Mesendoderm (in vitro differentiated cells): ENCODE measurements at regions not wholly inside any gene's neighbourhood (a gene's known extent, or its start where the extent isn't known, plus 50 kb on each side); places are given as distances from the start of the nearest gene placed in this dataset.
"Not testable (repeated sequence)": the region's sequence is repeated elsewhere in the genome, so short reads cannot be mapped to it uniquely, and the experiment has no call there.

Experiments used
- DNase-seq: peaks from one replicate; pipeline ENCODE4 v3.0.0; 2013
- H2AK5ac ChIP-seq: 2 replicates; pipeline ENCODE4 v1.6.1; 2013; ENCODE audit warnings: low read length, inconsistent platforms
- H2BK120ac ChIP-seq: 2 replicates; pipeline ENCODE4 v1.6.1; 2013; ENCODE audit warnings: low read depth, mild to moderate bottlenecking, low read length, moderate library complexity, mixed read lengths
- H2BK15ac ChIP-seq: replicated peaks from 2 replicates; pipeline ENCODE4 v1.6.1; 2013; ENCODE audit warnings: low read depth, mild to moderate bottlenecking, moderate library complexity
- H2BK5ac ChIP-seq: 2 replicates; pipeline ENCODE4 v1.6.1; 2013; ENCODE audit warnings: low read length, inconsistent platforms
- H3K18ac ChIP-seq: 2 replicates; pipeline ENCODE4 v1.6.1; 2013; ENCODE audit warnings: mild to moderate bottlenecking, low read length, mixed read lengths
- H3K23ac ChIP-seq: one replicate; pipeline ENCODE4 v1.6.1; 2013; ENCODE audit warnings: low read length
- H3K27ac ChIP-seq: 2 replicates; pipeline ENCODE4 v1.5.1; 2013; ENCODE audit warnings: low read depth, mild to moderate bottlenecking, inconsistent platforms, low read length, moderate library complexity
- H3K27me3 ChIP-seq: 2 replicates; pipeline ENCODE4 v1.6.1; 2013; ENCODE audit warnings: low read length, control low read depth, mild to moderate bottlenecking, inconsistent platforms; ENCODE audit not compliant: insufficient read depth, poor library complexity
- H3K36me3 ChIP-seq: 2 replicates; pipeline ENCODE4 v1.6.1; 2013; ENCODE audit warnings: low read length, inconsistent platforms; ENCODE audit not compliant: control insufficient read depth, insufficient read depth
- H3K4ac ChIP-seq: one replicate; pipeline ENCODE4 v1.6.1; 2013; ENCODE audit warnings: low read depth, mild to moderate bottlenecking, low read length, moderate library complexity
- H3K4me1 ChIP-seq: 2 replicates; pipeline ENCODE4 v1.6.1; 2013; ENCODE audit warnings: low read depth, low read length, inconsistent platforms; ENCODE audit not compliant: control insufficient read depth
- H3K4me2 ChIP-seq: 2 replicates; pipeline ENCODE4 v1.6.1; 2013; ENCODE audit warnings: low read length
- H3K4me3 ChIP-seq: 2 replicates; pipeline ENCODE4 v1.5.1; 2013; ENCODE audit warnings: mild to moderate bottlenecking, low read length
- H3K56ac ChIP-seq: one replicate; pipeline ENCODE4 v1.6.1; 2013; ENCODE audit warnings: low read length
- H3K79me1 ChIP-seq: 2 replicates; pipeline ENCODE4 v1.6.1; 2013; ENCODE audit warnings: low read length, inconsistent platforms
- H3K79me2 ChIP-seq: 2 replicates; pipeline ENCODE4 v1.6.1; 2013; ENCODE audit warnings: mild to moderate bottlenecking, low read length; ENCODE audit not compliant: control insufficient read depth, insufficient read depth
- H3K9ac ChIP-seq: 2 replicates; pipeline ENCODE4 v1.6.1; 2013; ENCODE audit warnings: low read length, inconsistent platforms
- H4K5ac ChIP-seq: one replicate; pipeline ENCODE4 v1.6.1; 2013; ENCODE audit warnings: low read length
- H4K8ac ChIP-seq: one replicate; pipeline ENCODE4 v1.6.1; 2013; ENCODE audit warnings: low read depth, mild to moderate bottlenecking, control low read depth, low read length, moderate library complexity
- WGBS: extraction: QIAGEN DNeasy Blood & Tissue Kit; methylation state at CpG from one replicate; pipeline ENCODE4 v1.1.7; 2013; ENCODE audit warnings: low lambda C conversion rate, missing lambda C conversion rate; ENCODE audit not compliant: insufficient coverage; ENCODE audit errors: extremely low coverage; 5-methylcytosine and 5-hydroxymethylcytosine counted together

- Histone ChIP-seq H2BK15ac (no peak overlapping the region), H3K27me3 (no peaks in the 10 kb centered on the region), H3K36me3 (no peaks in the 10 kb centered on the region), H2AK5ac (no peak overlapping the region), H4K8ac (no peak overlapping the region), H3K4me2 (no peak overlapping the region), H3K79me2 (no peaks in the 10 kb centered on the region), H3K27ac (no peak overlapping the region), H4K5ac (no peak overlapping the region), H2BK5ac (no peak overlapping the region), H3K9ac (no peak overlapping the region), H3K4me1 (peaks cover 1% of the 10 kb centered on the region), H3K79me1 (no peaks in the 10 kb centered on the region), H2BK120ac (no peak overlapping the region), H3K4ac (no peak overlapping the region), H3K23ac (no peak overlapping the region), H3K4me3 (no peak overlapping the region), H3K56ac (no peak overlapping the region), H3K18ac (no peak overlapping the region)
- no CpG with 5 or more reads among the region's 18 CpGs for whole genome bisulfite sequencing
- DNase-seq, result peak; percentile 33
Observed at GRCh38 chr6:170091000-170091638, 199.8 kb downstream of the DLL1 start.

GRCh38 chr6:170090561-170090960 is 200.3 kb downstream of the DLL1 start:
- no peak overlapping the region for H4K8ac ChIP-seq
- no peak overlapping the region for H3K27ac ChIP-seq
- H3K4me1 ChIP-seq, result peaks cover 1% of the 10 kb centered on the region
- H2BK15ac ChIP-seq, result no peak overlapping the region
- H3K27me3 ChIP-seq, result no peaks in the 10 kb centered on the region
- no peak overlapping the region for H3K9ac ChIP-seq
- H3K79me1 ChIP-seq, result no peaks in the 10 kb centered on the region
- H4K5ac ChIP-seq, result no peak overlapping the region
- no peak overlapping the region for H3K23ac ChIP-seq
- H3K79me2 ChIP-seq, result no peaks in the 10 kb centered on the region
- H3K18ac ChIP-seq, result no peak overlapping the region
- no peak overlapping the region for H3K56ac ChIP-seq
- DNase-seq, result no peak
- H2AK5ac ChIP-seq, result no peak overlapping the region
- no peak overlapping the region for H3K4me3 ChIP-seq
- no CpG with 5 or more reads among the region's 12 CpGs for WGBS
- no peaks in the 10 kb centered on the region for H3K36me3 ChIP-seq
- H3K4me2 ChIP-seq, result no peak overlapping the region
- H2BK120ac ChIP-seq, result no peak overlapping the region
- H2BK5ac ChIP-seq, result no peak overlapping the region
- H3K4ac ChIP-seq, result no peak overlapping the region

- Histone ChIP-seq H3K4me2 (no peak overlapping the region), H2AK5ac (no peak overlapping the region), H3K79me2 (no peaks in the 10 kb centered on the region), H3K18ac (no peak overlapping the region), H3K23ac (no peak overlapping the region), H2BK15ac (no peak overlapping the region), H4K8ac (no peak overlapping the region), H3K56ac (no peak overlapping the region), H3K27me3 (no peaks in the 10 kb centered on the region), H2BK120ac (no peak overlapping the region), H3K27ac (no peak overlapping the region), H3K79me1 (no peaks in the 10 kb centered on the region), H2BK5ac (no peak overlapping the region), H3K4me3 (no peak overlapping the region), H3K4me1 (peaks cover 1% of the 10 kb centered on the region), H3K9ac (no peak overlapping the region), H4K5ac (no peak overlapping the region), H3K4ac (no peak overlapping the region), H3K36me3 (no peaks in the 10 kb centered on the region)
- WGBS, result no CpG with 5 or more reads among the region's 11 CpGs
- DNase-seq, result no peak
Observed at GRCh38 chr6:170089963-170090362, 200.9 kb downstream of the DLL1 start.

- Histone ChIP-seq H4K5ac (no peak overlapping the region), H2AK5ac (no peak overlapping the region), H3K27me3 (no peaks in the 10 kb centered on the region), H3K79me2 (no peaks in the 10 kb centered on the region), H2BK120ac (no peak overlapping the region), H2BK15ac (no peak overlapping the region), H3K56ac (no peak overlapping the region), H3K79me1 (no peaks in the 10 kb centered on the region), H4K8ac (no peak overlapping the region), H3K4me3 (no peak overlapping the region), H3K23ac (no peak overlapping the region), H3K18ac (no peak overlapping the region), H3K4me1 (peaks cover 1% of the 10 kb centered on the region), H3K36me3 (no peaks in the 10 kb centered on the region), H2BK5ac (no peak overlapping the region), H3K9ac (no peak overlapping the region), H3K27ac (no peak overlapping the region), H3K4me2 (no peak overlapping the region), H3K4ac (no peak overlapping the region)
- no CpG with 5 or more reads among the region's 20 CpGs for WGBS
- no peak for DNase-seq
Observed at GRCh38 chr6:170088582-170088955, 202.3 kb downstream of the DLL1 start.

- Histone ChIP-seq H3K27ac (no peak overlapping the region), H2BK15ac (no peak overlapping the region), H2BK120ac (no peak overlapping the region), H3K27me3 (no peaks in the 10 kb centered on the region), H3K79me2 (no peaks in the 10 kb centered on the region), H3K23ac (no peak overlapping the region), H3K9ac (no peak overlapping the region), H3K56ac (no peak overlapping the region), H3K79me1 (no peaks in the 10 kb centered on the region), H2BK5ac (no peak overlapping the region), H3K4ac (no peak overlapping the region), H3K18ac (no peak overlapping the region), H3K4me2 (no peak overlapping the region), H3K4me1 (peaks cover 1% of the 10 kb centered on the region), H3K4me3 (no peak overlapping the region), H4K8ac (no peak overlapping the region), H4K5ac (no peak overlapping the region), H2AK5ac (no peak overlapping the region), H3K36me3 (no peaks in the 10 kb centered on the region)
- no peak for DNase-seq
- no CpG with 5 or more reads among the region's 36 CpGs for WGBS
Observed at GRCh38 chr6:170087941-170088581, 202.8 kb downstream of the DLL1 start.

GRCh38 chr6:170087421-170087780 is 203.5 kb downstream of the DLL1 start:
- not testable (repeated sequence) for H3K27me3 ChIP-seq, H3K56ac ChIP-seq, H3K23ac ChIP-seq, H3K36me3 ChIP-seq, H2BK15ac ChIP-seq, H4K8ac ChIP-seq, H3K4me1 ChIP-seq, H3K4me2 ChIP-seq, H3K79me1 ChIP-seq, H2BK5ac ChIP-seq, H4K5ac ChIP-seq, H2BK120ac ChIP-seq, DNase-seq, H3K27ac ChIP-seq, H3K18ac ChIP-seq, H3K79me2 ChIP-seq, H3K4me3 ChIP-seq, H3K9ac ChIP-seq, H2AK5ac ChIP-seq, H3K4ac ChIP-seq
- no CpG with 5 or more reads among the region's 25 CpGs for WGBS
